ENCODE measurements at regions not wholly inside any gene's neighbourhood (a gene's known extent, or its start where the extent isn't known, plus 50 kb on each side); places are given as distances from the start of the nearest gene placed in this dataset.

DNA sequence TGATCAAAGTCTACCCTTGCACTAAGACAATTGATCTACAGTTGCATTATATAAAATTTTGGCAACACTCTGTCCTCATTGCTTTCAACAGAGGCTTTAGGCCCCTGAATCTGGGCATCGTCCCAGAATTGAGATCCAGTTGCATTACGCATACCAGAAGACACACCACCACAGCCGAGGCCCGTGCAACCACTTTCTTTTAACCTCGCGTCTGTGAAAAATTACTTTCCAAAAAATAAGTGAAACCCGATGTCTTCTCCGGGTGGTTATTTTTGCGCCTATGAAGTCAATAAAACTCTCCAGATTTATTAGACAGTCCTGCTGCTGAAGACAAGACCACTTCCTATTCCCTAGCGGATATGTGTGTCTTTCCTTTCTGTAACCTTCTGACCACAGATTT, 52.1 kb upstream of the NFIB start:
- TF ChIP-seq SPI1 (IDR thresholded peaks at IDR 0.05; ENCODE audit: borderline replicate concordance, low read depth) (no peak), GABPA (IDR thresholded peaks at IDR 0.05; ENCODE audit: low read depth) (no peak), POLR2AphosphoS5 (IDR thresholded peaks at IDR 0.05; ENCODE audit: low read depth) (no peak)
- TF ChIP-seq, protein P1, sequence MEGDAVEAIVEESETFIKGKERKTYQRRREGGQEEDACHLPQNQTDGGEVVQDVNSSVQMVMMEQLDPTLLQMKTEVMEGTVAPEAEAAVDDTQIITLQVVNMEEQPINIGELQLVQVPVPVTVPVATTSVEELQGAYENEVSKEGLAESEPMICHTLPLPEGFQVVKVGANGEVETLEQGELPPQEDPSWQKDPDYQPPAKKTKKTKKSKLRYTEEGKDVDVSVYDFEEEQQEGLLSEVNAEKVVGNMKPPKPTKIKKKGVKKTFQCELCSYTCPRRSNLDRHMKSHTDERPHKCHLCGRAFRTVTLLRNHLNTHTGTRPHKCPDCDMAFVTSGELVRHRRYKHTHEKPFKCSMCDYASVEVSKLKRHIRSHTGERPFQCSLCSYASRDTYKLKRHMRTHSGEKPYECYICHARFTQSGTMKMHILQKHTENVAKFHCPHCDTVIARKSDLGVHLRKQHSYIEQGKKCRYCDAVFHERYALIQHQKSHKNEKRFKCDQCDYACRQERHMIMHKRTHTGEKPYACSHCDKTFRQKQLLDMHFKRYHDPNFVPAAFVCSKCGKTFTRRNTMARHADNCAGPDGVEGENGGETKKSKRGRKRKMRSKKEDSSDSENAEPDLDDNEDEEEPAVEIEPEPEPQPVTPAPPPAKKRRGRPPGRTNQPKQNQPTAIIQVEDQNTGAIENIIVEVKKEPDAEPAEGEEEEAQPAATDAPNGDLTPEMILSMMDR (IDR thresholded peaks at IDR 0.05; ENCODE audit: insufficient read depth, low read length): no peak
- TF ChIP-seq, protein P2, sequence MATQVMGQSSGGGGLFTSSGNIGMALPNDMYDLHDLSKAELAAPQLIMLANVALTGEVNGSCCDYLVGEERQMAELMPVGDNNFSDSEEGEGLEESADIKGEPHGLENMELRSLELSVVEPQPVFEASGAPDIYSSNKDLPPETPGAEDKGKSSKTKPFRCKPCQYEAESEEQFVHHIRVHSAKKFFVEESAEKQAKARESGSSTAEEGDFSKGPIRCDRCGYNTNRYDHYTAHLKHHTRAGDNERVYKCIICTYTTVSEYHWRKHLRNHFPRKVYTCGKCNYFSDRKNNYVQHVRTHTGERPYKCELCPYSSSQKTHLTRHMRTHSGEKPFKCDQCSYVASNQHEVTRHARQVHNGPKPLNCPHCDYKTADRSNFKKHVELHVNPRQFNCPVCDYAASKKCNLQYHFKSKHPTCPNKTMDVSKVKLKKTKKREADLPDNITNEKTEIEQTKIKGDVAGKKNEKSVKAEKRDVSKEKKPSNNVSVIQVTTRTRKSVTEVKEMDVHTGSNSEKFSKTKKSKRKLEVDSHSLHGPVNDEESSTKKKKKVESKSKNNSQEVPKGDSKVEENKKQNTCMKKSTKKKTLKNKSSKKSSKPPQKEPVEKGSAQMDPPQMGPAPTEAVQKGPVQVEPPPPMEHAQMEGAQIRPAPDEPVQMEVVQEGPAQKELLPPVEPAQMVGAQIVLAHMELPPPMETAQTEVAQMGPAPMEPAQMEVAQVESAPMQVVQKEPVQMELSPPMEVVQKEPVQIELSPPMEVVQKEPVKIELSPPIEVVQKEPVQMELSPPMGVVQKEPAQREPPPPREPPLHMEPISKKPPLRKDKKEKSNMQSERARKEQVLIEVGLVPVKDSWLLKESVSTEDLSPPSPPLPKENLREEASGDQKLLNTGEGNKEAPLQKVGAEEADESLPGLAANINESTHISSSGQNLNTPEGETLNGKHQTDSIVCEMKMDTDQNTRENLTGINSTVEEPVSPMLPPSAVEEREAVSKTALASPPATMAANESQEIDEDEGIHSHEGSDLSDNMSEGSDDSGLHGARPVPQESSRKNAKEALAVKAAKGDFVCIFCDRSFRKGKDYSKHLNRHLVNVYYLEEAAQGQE (IDR thresholded peaks at IDR 0.05; ENCODE audit: insufficient replicate concordance, low read depth): no peak
- no peak for DNase-seq (ENCODE audit: low read depth in 1 of 2, low spot score in 1 of 2)
- H3K27ac ChIP-seq (replicated peaks): no peak overlapping the region
- no peaks in the 10 kb centered on the region for H3K27me3 ChIP-seq (ENCODE audit: insufficient read depth, poor library complexity, severe bottlenecking)
- H3K4me3 ChIP-seq (replicated peaks; ENCODE audit: insufficient read depth, low read length): no peak overlapping the region

DNA sequence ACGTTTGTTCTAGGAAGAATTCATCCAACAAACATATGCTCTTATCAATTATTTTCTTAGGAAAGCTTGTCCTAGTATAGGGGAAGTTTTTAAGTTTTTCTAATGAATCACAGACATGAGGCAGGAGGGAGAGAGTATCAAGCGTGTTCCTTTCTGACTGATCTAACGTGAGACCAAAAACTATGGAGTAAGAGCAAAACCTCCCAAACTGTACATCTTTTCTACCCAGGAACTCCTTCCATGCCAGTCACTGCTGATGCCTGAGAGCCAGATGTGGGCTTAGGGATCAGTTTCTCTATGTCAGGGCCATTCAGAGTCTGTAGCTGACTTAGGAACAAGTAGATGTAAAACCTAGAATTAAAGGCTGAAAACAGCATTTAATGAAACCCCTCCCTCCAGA, 51.7 kb upstream of the NFIB start:
- Histone ChIP-seq H3K27ac (replicated peaks) (no peak overlapping the region), H3K4me3 (replicated peaks; ENCODE audit: insufficient read depth, low read length) (no peak overlapping the region)
- no peak for DNase-seq (ENCODE audit: low read depth in 1 of 2, low spot score in 1 of 2)

More for the DNA sequence above, 51.7 kb upstream of the NFIB start:
- H3K27me3 ChIP-seq (ENCODE audit: insufficient read depth, poor library complexity, severe bottlenecking): no peaks in the 10 kb centered on the region
- TF ChIP-seq POLR2AphosphoS5 (IDR thresholded peaks at IDR 0.05; ENCODE audit: low read depth): no peak
- TF ChIP-seq, protein P1 (IDR thresholded peaks at IDR 0.05; ENCODE audit: insufficient read depth, low read length): no peak
- TF ChIP-seq, protein P2 (IDR thresholded peaks at IDR 0.05; ENCODE audit: insufficient replicate concordance, low read depth): no peak
- no peak for TF ChIP-seq SPI1 (IDR thresholded peaks at IDR 0.05; ENCODE audit: borderline replicate concordance, low read depth)
- no peak for TF ChIP-seq GABPA (IDR thresholded peaks at IDR 0.05; ENCODE audit: low read depth)

Data from HL-60 (cell line).